ENCODE measurements at regions not wholly inside any gene's neighbourhood (a gene's known extent, or its start where the extent isn't known, plus 50 kb on each side); places are given as distances from the start of the nearest gene placed in this dataset.

DNA sequence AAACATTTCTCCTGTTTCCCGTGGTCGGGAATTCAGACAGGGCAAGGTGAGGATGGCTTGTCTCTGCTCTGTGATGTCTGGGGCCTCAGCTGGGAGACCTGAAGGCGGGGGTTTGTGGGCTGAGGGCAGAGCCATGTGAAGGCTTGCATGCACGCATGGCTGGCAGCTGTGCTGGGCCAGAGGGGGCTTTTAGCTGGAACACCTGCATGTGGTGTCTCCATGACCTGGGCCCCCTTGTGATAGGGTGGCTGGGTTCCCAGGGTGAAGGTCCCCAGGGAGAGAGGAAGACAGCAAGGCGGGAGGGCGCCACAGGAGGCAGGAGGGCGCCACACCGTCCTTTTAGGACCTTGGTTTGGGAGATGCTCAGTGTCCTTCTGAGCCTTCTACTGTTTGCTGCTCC lies 101.6 kb upstream of the PRR23E start:
- no peak for DNase-seq

DNA sequence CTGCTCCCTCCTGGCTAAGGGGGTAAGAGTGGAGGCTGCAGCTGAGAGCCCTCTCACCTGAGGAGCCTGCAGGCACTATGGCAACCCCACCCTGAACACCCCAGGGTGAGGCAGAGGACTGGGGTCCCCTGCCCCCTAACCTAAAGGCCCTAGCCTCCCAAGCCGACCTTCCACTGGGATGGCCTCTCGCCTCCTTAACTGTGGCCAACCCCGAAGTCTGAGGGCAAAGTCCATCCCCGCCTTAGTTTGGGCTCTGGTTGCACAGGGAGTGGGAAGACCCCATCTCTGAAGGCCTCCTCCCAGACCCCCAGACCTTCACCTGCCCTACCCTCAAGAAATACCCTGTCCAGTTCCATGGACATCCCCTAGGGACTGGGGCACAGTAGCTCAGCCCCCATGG lies 100.6 kb upstream of the PRR23E start:
- no peak for DNase-seq

DNA sequence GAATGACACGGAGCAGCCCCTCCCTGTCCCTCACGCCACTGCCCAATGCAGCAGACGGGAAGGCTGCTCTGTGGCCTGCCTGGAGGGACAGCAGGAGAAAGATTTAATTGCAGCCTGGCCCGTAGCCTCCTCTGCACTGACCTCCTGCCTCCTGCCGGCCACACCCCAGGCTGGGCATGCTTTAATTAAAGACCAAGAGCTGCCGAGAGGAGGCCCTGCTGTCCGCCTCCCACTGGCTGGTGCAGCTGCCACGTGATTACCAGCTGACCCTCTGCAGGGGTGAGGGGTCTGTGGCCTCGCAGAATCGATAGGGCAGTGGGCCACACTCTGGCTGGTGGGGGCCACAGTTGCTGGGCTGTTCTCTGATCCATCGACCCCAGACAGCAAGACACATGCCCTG lies 100.2 kb upstream of the PRR23E start:
- no peak for DNase-seq

DNA sequence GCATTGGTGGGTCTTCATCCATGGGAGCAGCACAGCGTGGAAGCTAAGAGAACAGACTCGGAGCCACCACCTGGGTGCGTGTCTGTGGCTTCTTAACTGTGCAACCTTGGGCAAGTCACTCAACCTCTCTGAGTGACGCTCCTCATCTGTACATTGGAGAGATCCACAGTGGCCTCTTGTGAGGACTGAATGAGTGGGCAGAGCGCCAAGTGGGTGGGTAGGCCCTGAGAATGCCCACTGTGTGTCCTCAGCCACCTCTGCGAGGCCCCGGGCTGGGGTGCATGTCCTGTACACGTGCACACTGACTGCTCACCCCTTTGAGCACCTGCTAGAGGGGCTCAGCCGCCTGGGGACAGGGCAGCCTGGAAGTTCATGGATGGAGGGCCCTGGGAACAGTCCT lies 99.6 kb upstream of the PRR23E start:
- DNase-seq: no peak

DNA sequence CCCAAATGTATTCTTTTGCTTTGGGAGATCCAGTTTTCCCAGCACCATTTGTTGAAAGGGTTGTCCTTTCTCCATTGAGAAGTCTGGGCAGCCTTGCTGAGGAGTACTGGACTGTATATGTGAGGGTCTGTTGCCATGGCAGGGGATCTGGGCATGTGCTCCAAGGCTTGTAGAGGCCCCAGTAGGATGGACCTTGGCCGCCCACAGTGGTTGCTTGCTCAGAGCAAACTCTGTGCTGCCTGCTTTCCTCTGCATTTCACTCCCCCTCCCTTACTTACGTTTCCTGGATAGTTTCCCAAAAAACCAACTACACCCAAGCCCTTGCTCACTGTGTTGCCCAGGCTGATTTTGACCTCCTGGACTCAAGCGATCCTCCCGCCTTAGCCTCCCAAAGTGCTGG lies 97.2 kb upstream of the PRR23E start:
- DNase-seq: no peak

DNA sequence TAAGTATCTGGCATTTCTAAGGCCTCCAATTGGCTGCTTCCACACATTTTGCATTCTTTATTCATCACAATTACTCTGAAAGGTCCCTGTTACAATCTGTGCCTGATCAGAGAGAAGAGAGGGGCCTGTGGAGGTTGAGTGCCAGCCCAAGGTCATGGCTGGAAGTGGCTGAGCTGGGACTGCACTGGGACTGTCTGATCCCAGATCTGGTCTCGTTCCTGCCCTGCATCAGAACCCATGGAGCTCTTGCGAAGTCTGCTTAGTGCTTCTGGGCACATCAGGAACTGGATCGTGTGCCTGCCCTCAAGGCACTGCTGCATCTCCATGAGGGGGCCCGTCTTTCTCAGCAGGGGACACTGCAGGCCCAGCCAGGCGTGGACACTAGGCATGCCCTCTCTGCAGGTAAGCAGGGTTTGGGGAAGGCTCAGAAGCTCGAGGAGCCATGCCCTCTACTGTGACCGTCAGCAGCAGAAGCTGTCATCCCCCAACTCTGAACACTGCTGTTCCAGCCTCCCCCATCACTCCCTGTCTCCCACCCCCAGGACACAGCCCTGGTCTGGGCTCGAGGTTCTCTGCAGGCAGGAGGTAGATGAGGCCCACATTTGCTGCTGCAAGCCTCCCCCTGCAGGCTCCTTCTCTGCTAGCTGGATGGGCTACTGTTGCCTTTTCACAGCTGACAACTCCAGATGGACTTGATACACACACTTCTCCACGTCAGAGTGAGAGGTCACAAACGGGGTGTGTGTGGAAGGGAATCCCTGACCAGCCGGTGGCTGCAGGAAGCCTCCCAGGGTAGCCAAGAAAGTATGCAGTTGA lies 96.5 kb upstream of the PRR23E start:
- no peak for DNase-seq

DNA sequence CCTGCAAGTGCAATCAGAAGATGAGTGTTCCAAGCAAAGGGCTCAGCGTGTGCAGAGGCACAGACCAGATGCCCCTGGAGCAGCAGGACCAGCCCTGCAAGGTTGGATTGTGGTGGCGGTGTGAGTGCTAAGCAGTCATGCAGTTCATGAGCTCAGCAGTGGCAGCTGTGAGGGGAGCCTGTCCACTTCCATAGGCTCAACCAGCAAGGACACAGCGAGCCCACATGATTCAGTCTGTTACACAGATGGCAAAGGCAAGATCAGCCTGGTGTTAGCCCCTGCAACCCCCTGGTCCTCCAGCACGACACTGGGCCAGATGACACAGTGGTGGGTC lies 95.9 kb upstream of the PRR23E start:
- no peak for DNase-seq

DNA sequence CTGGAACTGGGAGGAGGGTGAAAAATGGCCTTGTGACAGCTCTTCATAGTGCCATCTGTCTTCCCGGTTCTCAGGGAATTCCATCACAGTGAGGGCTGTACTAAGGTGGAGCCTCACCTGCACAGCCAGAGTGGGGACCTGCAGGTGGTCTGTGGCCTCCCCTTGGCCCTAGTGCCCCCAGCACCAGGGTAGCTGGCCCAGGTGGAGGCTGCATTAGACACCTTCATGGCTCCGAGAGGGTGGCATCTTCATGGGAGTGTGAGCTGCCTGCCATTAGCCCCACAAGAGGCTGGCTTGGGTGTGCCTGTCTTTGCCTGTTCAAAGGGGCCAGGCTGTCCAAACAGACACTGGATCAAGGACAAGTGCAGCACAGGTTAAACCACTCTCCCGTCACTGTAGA lies 95.5 kb upstream of the PRR23E start:
- DNase-seq: no peak

DNA sequence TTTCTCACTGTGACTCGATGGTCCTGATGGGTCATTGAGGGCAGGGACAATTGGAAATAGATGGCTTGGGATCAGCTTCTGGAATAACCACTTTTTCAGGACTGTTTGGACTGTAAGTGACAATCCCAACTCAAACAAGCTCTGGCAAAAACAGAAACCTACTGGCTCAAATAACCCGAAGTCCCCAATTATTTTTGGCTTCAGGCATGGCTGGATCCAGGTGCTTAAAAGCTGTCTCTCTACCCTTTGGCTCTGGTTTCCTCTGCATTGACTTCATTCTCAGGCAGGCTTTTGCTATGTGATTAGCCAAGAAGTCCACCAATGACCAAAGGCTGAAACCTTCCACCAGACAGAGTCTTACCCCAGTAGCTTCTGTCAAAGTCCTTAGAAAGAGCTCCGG lies 92.9 kb upstream of the PRR23E start:
- DNase-seq: no peak

DNA sequence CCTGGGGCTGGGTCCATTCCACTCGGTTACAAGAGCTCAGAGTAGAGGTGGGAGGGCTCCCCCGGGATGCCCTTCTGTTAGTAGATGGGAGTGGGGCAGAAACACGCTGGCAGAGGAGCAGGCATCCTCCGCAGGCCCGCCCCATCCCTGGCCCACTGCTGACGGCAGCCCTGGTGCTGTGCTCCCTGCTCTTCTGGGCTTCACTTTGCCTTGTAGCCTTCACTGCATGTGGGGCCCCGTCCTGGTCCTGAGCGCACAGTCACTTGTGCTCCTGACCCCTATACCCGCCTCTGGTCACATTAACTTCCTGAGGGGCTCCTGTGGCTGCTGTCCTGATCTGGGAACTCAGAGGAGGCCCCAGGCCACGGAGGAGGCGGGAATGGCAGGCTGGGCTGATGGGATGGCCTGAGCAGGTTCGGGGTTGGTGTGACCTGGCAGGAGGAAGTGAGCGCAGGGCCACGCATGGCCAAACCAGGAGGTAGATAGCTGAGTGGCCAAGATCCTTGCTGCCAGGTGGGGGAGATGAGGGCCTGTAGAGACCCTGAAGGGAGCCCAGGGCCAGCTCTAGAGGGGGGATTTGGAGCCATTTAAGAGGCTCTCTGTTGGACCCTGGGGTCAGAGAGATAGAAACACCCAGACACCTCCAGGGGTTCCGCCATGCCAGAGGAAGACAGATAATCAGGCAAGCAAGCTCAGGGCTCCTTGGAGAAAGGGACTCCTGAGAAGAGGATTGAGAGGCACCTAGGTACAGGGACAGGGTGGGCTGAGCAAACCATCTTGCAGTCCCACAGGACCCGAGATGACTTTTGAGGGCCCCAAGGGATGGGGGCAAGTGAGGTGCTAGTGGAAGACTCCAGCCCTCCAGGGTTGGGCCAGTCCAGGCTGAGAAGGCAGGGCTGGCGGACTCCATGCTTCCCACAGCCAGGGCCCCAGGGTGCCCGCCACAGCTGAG lies 92.2 kb upstream of the PRR23E start:
- DNase-seq: no peak

DNA sequence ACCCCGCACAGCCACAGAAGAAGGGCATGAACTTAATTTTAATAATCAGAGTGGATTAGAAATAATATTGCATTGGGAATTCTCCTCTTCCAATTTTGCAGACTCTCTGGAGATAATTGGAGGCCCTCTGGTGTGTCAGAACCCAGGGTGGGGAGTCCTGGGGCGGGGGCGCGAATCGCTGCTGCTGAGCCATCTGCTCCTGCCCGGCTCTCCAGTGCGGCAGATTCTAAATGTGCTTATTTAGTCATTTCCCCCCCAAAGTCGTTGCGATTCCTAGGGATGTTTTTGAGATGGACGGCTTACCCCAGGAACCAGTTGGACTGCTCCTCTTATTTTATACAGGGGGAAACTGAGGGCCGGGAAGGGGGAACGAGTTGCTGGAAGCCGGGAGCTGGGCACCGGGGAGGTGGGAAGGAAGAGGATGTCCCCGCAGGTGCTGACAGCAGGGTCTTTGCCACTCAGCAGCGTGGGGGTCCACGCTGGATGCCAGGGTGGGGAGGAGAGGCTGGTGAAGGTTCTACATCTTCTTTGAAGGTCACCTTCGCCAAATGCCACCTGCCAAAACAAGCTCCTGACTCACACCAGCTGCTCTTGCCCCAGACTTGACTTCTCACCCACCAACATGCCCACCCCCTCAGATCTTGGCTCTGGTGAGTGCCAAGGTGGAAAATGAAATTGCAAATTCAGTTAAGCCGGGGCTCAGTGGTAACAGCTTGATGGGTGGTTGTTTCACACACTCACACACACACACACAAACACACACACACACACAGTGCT lies 91.3 kb upstream of the PRR23E start:
- DNase-seq: peak; percentile 26

DNA sequence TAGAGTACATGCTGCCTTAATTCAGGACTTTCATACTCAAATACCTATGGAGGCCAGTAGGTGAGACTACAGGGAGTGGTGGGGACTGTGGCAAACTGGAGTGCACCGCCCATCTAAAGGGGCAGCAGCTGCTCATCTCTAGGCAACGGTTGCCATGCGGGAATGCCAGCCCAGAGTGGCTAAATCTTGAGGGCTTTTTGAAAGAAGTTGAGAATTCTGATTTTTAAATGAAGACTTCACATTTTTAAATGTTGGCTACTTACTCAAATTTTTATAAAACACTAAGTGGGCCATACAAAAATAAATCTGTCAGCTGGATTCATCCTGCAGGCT lies 90.8 kb upstream of the PRR23E start:
- DNase-seq: no peak

DNA sequence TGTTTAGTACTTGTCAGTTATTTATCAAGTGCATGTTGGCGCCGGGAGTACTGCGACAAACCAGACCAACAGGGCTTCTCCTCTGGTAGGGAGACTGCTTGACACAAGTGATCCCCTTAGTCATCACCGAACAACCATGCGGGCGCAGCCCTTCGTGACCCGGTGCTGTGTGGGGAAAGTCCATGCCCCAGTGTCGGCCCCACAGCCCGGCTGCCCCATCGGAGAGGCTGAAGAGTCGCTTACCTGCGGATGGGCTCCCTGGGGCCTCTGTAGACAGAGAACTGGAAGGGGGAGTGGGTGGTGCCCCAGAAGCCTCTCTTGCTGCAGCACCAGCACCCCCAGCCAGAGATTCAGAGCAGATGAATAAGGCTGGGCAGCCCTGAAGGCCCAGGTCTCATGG lies 90.3 kb upstream of the PRR23E start:
- no peak for DNase-seq

DNA sequence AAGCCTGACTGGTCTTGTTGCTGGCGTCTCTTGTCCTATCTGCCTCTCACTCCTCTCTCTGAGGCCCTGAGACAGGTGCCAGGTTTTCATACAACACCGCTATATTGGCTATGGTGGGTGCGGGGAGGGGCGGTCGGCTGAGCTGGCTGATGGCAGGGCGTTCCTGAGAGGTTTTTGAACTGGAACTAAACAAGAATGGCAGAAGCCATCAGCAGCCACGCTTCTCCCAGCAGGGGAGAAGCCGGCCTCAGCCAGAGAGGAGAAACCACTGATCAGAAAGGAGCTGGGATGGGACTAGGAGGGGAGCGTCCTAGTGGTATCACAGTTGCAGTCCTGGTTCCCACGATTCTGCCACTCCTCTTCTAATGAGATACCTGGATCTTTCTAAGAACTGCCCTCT lies 89.9 kb upstream of the PRR23E start:
- DNase-seq: no peak

DNA sequence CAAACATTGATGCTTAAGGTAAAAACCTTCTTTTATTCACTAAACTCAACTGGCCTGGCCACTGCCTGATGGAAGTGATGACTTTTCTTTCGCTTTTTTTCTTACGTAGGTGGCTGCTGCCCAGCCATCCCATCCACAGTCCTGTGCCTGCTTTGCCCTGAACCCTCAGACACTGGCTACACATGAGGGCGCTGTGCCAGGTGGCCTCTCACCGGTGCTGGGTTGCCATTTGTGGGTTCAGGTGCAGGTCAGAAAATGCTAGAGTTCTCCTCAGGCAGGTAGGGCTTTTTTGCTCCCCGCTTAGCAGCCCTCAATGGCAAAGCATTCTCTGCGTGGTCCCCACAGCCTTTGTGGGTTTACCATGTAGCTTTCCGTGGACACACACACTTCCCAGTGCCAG lies 88.3 kb upstream of the PRR23E start:
- DNase-seq: no peak

DNA sequence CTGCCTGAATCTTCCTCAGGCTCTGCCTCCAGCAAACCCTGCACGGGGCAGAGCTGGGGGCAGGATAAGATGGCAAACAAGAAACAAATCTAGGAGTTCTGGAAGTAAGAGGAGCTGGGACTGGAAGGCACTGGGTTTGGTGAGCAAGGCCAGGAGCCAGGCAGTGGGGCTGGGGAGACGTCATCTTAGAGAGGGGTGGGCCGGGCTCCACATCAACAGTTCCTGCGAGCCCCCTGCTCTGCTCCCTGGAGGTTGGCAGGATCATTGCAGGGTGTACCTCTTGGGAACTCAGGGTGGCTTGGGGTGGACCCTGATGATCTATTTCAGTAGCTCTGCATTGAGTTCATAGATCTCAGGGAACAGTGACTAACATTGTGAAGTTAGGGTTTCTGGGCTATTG lies 87.3 kb upstream of the PRR23E start:
- no peak for DNase-seq

DNA sequence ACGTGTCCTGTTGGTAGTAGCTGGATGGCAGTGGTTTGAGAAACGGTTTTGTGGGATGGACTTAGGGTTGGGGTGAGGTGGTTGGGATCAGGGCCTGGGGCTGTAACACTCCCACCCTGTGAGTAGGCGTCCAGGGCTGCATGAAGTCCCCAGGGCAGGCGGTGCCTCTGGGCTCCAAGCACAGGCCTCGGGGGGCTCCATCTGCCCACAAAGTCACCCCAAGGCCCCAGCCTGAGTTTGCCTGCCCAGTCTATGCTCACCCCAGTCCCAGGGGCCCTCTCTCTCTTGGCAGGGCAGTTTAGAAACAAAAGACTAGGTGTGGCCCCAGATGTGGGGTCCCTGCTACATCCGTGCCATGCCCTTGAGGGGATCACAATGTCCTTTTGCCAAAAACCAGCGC lies 86.9 kb upstream of the PRR23E start:
- DNase-seq: no peak

DNA sequence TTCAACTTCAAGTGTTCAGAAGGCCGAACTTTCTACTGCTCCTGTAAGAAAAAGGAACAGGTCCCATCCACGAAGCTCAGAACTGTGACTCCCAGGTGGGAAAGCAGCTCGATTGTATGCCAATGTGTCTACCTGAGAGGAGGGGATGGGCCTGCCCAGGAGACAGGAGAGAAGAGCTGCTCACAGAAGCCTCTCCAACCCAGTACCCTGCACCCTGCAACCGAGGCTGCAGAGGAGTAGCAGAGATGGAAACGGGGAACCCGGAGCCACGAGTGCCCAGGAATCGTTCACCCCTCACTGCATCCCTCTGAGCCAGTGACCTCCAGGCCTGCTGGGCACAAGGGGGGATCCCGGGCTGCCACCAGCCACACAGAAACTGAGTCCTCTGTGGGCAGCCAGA lies 86.5 kb upstream of the PRR23E start:
- no peak for DNase-seq

DNA sequence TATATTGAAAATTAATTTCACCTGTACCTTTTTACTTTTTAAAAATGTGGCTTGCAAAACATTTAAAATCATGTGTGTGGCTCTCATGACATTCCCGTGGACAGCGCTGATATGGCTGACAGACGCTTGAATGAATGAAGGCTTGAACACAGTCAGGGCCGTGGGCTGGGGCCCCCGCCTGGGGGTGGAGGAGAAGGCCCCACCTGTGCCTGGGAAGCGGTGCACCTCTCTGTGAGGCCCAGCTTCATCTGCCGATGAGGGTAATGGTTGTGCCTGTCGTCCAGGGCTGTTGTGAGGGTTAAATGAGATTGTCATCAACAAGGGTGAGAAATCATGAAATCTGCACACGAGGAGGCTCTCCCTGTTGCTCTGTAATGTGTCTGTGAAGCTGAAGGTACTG lies 85.9 kb upstream of the PRR23E start:
- DNase-seq: no peak

DNA sequence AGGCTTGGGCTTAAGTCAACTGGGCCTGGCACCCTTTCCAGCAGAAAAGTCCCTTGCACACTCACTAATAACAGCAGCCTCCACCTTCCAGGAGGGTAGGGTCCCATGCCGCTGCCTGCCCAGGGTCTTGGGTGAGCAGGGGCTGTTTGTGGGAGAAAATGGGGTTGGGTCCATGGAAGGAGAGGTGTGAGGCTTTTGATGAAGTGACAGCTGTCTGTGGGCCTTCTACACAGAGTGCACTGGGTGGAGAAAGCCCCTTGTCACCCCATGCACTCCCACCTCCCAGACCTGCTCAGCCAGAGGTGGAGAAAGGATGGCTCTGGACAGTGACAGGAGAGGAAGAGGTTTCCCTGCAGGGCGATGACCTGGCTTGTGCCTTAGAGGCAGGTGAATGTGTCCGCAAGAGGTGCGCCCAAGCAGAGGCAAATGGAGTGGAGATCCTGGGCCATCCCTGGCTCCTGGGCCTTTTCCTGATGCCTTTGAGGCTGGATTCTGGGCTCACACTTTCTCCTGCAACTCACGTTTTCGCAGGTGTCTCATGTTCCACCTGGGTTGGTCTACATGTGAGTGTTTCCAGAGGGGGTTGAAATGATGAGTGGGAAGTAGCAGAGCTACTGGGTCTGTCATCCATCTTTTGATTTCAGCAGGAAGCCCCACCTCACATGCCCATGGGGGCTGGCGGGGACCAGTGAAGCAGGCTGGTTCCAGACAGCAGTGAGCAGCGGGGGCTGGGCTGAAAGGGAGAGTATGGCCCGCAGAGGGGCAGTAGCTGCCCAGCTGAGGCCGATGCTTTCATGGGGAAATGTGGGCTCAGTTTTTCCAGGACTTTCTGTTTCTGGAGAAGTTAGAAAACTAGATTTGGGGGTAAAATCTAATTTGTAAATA lies 85.2 kb upstream of the PRR23E start:
- no peak for DNase-seq

DNA sequence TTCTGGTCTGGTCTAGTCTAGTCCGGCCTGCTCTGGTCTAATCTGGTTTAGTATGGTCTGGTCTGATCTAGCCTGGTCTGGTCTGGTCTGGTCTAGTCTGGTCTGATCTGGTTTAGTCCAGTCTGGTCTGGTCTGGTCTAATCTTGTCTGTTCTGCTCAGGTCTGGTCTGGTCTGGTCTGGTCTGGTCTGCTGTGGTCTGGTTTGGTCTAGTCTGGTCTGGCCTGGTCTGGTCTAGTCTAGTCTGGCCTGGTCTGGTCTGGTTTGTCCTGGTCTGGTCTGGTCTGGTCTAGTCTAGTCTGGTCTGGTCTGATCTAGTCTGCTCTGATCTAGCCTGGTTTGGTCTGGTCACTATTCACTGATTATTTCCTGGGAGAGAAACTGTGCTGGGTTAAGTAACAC lies 84.1 kb upstream of the PRR23E start:
- no peak for DNase-seq

DNA sequence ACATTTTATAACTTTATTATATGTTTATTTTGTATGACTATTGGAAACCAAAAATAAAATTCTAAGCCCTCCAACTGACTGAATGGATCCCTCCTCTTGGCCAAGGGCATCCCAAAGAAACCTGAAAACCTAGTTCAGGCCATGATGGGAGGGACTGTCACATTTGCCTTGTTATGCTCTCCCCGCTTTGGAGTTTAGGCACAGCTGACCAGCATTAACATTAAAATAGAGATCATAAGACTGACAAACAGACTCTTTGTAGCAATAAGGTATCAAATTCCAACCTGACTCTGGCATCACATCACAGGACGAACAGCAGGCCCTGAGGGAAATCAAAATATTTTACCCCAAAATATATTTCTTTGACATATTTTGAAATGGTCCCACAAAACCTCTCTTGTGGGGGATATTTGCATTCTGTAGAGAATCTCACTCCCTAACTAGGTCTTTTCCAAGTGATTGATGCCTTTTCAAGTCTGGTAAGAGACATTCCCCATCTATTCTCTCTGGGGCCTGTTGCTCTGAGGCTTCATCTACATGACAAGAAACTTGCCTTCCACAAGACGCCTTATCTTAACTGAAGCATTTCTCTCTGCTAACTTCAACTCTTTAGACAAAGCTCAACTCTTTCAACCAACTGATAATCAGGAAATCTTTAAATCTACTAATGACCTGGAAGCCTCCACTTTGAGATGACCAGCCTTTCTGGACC lies 81.8 kb upstream of the PRR23E start:
- DNase-seq: no peak

All from DMS 273 treated with DMSO at 0.1 percent for 48 hours (cell line).